HPDE6-E6E7 (cell line): ENCODE measurements at regions not wholly inside any gene's neighbourhood (a gene's known extent, or its start where the extent isn't known, plus 50 kb on each side); places are given as distances from the start of the nearest gene placed in this dataset.

ENCODE experiments used
- DNase-seq: peaks from one replicate; pipeline ENCODE4 v3.0.0; 2011; ENCODE audit warnings: missing footprints; ENCODE audit errors: extremely low spot score

GRCh38 chr11:70570693-70571395 lies 172.5 kb downstream of the CTTN start:
- no peak for DNase-seq

DNA sequence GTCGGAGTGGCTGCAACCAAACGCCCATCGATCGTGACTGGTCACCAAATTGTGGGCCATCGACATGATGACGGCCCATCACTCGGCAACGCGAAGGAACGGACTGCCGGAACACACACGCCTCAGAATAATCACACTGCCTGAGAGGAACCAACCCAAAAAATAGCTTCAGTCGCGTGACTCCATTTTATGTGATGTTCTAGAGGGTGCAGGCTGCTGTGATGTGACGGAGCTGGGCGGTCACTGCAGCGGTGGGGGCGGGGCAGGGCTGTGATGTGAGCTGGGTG lies 174.6 kb downstream of the CTTN start:
- no peak for DNase-seq

DNA sequence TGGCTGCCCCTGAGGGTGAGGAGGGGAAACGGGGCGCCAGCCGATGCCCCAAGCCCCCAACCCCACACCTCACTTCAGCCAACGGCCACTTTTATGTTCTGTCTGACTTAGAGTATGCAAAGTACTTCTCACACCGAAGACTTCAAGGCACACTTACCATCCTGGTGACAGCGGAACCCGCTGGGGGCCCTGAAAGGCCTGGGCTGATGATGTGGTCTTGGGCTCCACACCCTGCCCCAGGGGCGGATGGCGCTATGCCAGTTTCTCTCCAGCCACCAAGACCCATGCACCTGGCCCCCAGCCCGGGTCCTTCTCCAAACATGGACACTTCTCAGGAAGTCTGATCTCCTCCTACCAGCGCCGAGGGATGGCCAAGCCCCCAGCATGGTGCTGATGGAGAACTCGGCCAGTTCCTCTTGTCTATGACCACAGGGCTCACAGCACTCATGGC lies 175.4 kb downstream of the CTTN start:
- DNase-seq = no peak

- DNase-seq = no peak
These were observed 176.5 kb downstream of the CTTN start for GRCh38 chr11:70574725-70575347.

GRCh38 chr11:70575396-70576060 lies 177.2 kb downstream of the CTTN start:
- no peak for DNase-seq

GRCh38 chr11:70577258-70577603 lies 178.9 kb downstream of the CTTN start:
- DNase-seq = no peak

GRCh38 chr11:70577948-70578347 lies 179.6 kb downstream of the CTTN start:
- DNase-seq = no peak

DNA sequence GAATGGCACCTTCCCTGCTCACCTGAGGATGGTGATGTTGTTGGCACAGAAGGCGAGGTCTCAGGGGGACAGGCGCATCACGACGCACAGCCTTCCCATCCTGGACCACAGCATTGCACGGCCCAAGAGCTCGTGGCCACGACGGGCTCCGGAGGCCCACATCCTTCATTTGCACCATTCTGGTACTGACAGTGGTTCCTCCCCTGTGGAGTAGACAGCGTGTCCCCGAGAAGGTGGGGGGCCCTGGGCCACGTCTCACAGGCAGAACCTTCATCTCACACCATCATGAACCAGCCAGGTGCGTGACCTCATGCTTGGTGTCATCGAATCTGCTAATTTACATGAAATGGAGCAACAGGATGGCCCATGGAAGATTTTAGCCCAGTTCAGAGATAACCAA lies 180.0 kb downstream of the CTTN start:
- no peak for DNase-seq

- DNase-seq = no peak
These were observed 180.5 kb downstream of the CTTN start for GRCh38 chr11:70578831-70579230.

- DNase-seq = no peak
These were observed 181.1 kb downstream of the CTTN start for GRCh38 chr11:70579316-70579955.

GRCh38 chr11:70580036-70580805 lies 181.9 kb downstream of the CTTN start:
- no peak for DNase-seq

DNA sequence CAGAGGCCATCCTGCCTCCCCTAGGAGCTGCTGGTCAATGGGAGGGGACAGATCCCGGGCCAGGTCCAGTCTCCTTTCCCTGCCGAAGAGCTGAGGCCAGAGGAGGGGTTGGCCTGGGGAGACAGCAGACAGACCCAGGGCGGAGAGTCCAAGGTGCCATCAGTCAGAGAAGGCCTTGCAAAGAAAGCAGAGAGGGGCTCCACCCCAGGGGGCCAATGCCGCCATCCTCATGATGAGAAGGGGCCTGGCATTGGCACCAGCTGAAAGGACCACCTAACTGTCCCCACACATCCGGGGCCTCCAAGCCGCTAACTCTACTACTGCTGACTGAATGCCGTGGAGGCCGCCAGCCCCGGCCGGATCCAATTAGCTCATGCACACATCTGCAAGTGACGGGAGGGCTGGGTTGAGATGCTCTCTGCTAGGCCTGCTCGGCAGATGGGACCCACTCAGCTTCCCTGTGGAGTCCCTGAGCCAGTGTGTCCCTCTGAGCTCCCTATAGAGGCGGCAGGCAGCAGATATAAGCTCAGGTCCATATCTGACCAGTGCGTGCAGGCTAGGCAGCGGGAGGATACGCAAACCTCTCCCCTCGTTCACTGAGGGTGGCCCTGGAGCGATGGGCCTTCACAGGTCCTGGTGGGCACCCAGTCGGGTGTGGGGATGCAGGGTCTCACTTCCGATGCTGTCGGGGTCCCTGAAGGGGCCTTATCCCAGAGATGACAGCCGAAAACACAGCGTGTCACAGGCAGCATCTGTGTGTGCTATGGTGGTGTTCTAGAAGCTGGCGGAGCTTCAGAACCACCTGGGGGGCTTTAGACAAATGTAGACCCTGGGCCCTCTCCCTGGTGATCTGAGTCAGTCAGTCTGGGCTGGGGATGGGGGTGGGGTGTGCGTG lies 183.9 kb downstream of the CTTN start:
- no peak for DNase-seq

DNA sequence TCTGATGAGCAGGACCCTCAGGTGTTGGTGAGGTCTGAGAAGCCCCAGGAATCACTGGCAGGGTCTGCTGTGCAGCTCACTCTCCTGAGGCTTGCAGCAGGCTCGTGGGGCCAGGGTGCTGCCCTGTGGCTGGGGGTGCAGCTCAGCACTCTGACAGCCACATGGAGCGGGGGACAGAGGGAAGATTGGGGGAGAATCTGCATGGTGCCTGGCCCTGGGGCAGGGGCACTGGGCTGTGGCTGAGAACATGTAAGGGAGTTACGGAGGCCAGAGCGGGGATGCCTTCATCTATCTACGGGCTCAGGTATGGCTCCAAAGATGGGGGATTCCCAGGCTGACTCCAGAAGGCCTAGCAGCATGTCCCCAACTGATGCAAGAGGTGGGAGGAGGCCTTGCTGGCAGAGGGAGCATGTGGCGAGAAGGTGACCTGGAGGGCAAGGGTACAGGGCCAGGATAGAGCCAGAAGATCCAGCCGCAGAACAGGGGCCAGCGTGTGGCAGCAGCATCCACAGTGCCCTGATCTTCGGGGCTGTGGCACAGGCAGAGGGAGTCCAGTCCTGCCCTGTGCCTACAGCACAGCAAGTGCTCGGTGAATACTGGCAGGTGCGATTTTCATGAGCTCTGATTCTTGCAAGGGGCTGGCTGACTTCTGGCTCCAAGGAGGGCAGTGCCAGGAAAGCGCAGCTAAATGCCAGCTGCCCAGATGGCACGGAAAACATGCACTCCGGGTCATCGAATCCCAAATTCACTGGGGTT lies 184.7 kb downstream of the CTTN start:
- no peak for DNase-seq

DNA sequence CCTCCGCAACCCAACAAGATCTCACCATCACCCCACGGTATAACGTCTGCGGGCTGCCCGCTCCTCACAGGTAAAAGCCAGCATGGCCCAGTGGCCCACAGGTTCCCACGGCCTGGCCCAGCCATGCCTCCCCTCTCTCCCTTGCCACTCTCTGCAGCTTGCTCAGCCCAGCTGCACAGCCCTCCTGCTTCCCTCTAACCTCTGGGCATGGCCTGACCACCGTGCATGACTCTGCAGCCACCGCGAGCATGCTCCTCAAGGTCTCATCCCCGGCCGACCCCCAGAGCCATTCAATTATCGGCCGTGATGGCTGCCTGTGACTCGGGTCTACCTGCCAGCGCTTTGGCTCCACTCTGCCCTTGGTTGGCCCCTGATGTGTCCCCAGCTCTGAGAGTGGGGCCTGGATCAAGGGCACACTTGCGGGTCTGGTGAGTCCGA lies 185.5 kb downstream of the CTTN start:
- DNase-seq = no peak

- DNase-seq = no peak
These were observed 186.3 kb downstream of the CTTN start for GRCh38 chr11:70584498-70585235.

DNA sequence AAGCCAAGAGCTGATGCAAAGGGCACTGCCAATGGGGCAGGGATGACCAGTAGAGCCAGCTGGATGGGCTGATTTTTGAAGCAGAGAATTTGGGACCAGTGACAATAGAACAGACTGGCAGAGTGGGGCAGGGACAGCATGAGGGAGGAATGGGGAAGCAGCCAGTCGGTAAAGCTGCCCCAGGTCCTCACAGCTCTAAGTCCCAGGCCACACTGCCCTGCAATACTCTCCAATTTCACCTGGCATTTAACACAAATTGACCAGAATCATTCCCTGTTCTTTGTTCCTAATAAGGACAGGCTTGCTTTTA lies 186.9 kb downstream of the CTTN start:
- no peak for DNase-seq

GRCh38 chr11:70586261-70587074 lies 188.1 kb downstream of the CTTN start:
- no peak for DNase-seq

DNA sequence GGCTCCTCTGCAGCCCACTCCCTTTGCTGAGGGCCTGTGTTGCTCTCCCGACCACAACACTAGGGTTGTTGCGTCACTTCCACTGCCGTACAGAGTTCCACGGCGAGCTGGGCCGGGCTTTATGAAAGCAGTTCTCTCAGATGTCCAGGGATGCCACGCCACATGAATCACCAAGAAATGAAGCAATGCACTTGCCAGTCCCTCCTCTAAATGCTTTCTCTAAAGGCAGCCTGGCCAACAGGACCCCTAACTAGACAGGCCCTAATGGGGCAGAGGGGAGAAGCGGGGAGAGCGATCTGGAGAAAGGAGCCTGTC lies 188.7 kb downstream of the CTTN start:
- DNase-seq = no peak

- DNase-seq = no peak
These were observed 192.1 kb downstream of the CTTN start for GRCh38 chr11:70590356-70590991.
